T-helper 2 cell (primary cell): ENCODE measurements at regions not wholly inside any gene's neighbourhood (a gene's known extent, or its start where the extent isn't known, plus 50 kb on each side); places are given as distances from the start of the nearest gene placed in this dataset.
A peak's percentile ranks its signal among the peaks of the same experiment; 100 is the strongest.
"Not testable (repeated sequence)": the region's sequence is repeated elsewhere in the genome, so short reads cannot be mapped to it uniquely, and the experiment has no call there.

Experiments
- DNase-seq, 5 experiments: peaks; one replicate each; pipeline versions ENCODE4 v3.0.0 to v3.0.0-alpha.2; 2012 to 2022

DNA sequence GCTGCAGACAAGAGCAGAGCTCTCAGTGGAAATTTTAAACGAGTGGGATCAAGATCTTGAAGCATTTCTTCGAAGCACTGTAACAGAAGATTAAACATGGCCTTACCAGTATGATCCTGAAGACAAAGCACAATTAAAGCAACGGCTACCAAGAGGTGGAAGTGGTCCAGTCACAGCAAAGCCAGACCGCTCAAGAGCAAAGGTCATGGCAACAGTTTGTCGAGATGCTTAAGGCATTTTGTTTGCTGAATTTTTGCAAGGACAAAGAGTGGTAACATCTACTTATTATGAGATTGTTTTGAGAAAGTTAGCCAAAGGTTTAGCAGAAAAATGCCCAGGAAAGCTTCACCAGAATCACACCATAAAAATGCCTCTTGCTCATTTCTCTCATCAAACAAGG lies 153.4 kb upstream of the CARMIL1 start:
- DNase-seq = no peak

DNA sequence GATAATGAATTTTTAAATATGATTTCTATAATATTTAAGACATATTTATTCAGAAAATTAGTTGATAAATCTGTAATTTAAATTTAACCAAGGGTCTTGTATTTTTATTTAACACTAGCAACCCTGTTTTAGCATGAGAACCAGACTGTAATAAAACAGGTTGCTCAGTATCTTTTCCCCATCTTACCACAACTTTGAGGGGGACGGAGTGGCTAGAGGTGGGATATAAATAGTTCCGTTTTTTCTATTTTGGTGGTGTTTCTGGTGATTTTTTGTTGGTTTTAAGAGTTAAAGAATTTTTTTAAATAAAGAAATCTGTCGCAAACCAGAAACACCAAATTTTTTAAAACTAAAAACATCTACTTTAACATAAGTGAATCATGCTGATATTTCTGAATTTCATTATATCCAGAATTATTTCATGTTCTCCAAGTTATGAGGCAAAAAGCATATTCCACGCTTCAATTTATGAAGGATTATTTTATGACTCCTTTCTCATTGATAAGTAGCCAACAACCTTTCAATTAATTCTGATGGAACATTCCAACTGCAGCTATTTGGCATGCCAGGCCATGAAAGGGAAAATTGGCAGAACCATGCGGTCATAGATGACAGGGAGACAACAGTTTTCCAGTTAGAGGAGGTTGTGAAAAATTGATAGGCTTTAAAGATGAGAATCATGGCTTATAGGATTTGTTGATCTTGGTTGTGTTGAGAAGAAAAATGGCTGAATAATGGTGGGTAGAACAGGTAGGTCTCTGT lies 151.9 kb upstream of the CARMIL1 start:
- DNase-seq = no peak

DNA sequence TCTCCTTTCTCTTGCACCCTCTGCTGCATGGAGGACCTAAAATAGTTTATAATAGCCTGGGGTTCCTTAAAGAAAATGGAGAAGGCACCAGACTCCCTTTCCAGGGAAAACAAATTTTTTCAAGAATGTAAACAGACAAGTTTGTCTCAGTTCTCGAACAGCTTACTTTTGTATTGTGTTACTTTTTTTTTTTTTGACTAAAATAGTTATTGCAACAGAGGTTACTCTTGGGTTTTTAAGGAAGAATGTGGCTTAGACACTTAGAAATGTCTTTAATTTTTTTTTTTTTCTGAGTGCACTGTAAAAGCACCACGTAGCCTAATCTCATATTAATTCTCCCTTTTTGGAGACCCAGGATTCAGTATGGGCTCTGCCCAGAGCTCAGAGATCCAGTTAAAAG lies 148.7 kb upstream of the CARMIL1 start:
- DNase-seq = no peak

DNA sequence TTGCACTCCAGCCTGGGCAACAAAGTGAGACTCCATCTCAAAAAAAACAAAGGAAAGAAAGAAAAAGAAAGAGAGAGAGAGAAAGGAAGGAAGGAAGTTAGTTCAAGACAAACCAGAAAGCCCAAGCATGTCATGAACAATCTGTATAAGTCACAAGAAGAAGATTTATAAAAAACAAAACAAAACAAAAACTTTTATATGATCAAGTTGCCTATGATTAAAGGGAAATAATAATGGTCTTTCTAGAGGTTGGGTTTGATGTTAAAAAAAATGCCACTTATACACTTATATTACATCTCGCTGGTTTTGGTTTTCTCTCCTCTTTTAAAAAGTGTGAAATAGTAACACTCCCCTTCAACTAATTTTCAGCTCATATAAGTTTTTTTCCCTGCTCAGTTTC lies 146.2 kb upstream of the CARMIL1 start:
- DNase-seq = peak in 1 of 5 experiments; percentile 49

DNA sequence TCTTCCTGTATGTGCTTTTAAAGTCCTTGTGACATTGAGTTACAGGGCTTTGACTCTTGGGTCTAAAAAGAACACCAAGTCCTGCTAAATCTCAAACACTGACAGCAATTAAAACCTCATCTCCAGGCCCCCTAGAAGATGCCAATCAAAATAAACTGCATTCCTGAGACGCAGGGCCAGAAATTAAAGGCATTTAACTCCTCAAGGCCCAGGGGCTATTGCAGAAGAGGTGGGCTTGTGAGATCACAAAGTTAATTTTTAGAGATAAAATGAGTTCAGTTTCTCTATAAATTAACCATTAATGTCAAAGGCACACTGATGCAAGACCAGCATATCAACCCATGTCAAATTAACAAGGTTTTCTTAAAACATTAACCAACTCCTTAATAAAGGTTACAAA lies 145.6 kb upstream of the CARMIL1 start:
- no peak for DNase-seq

DNA sequence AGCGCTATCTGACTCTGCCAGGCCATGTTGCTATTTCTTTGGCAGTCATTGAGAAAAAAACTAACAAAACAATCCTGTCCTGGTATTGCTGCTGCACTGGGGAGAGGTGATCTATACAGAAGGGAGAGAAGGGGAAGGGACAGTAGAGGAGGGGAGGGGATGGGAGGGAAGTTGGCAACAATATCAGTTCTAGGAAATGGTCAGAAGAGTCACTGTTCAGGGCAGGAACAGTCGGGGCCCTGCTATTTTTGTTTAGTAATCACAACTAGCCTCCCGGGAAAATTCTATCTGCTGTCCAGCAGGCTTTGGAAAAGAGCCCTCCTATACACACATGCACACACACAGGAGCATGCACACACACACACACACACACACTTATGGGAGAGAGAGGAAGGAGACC lies 142.3 kb upstream of the CARMIL1 start:
- peak in 1 of 5 experiments; percentile 46 for DNase-seq

DNA sequence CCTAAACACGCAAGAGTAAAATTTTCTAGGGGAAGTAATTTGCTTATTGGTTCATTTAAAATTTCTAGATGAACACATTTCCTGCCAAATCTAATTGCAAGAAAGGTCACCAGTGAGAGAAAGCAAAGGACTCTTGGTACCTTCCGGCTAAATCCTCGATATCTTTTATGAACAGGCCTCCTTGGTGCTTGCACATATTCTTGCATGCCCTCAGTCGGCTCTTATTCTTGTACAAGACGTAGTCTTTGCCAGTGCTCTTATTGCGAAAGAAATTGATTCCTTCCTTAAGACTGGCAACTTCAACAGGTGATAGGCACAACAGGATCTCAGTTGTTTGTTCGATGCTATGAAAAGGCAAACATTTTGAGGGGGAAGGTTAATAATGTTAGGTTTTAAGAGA lies 141.7 kb upstream of the CARMIL1 start:
- DNase-seq = peak in 2 of 5 experiments; percentile 2 to 74

DNA sequence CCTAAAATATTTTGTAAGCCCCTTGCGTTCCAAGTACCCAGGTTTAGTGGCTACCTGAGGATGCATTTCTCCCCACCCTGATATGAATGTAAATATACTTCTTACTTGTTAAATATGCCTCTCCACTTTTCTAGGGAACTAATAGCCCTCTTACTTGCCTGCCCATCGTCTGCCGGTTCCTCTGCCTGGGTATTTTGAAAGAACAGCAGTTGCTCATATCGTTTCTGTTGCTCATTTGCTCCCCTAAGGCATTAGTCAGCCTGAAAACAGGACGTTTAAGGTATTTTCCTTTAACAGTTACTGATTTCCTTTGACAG lies 141.3 kb upstream of the CARMIL1 start:
- no peak for DNase-seq

DNA sequence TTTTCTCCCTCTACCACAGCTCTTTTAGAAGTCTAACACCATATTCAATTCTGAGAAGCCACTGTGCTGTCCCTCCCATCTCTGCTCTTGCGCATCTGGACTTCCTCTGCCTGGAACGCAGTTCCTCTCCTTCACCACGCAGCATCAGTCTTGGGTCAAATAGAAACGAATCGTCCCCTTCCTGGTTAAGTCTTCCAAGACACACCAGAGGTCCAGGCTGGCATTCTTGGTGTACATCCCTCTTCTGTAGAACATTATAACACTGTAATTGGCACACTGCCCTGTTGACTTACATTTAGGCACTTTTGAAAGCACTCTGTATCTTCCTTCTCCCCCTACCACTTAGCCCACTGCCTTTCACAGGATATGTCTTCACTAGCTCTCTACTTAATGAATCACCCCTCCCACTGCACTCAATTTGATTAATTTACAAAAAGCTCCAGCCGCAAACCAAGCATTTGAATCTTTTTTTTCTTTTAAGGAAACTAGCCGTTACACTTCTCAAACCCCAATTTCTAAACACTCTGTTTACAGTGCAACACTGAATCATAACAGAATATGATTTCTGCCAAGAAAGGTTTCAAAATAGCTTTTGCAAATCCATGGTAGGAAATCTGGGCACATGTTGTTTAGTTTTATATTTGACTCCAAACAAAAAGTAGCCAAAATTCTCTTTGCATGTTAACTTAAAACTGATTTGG lies 140.8 kb upstream of the CARMIL1 start:
- peak in 4 of 5 experiments; percentile 25 to 93 (median 54) for DNase-seq

DNA sequence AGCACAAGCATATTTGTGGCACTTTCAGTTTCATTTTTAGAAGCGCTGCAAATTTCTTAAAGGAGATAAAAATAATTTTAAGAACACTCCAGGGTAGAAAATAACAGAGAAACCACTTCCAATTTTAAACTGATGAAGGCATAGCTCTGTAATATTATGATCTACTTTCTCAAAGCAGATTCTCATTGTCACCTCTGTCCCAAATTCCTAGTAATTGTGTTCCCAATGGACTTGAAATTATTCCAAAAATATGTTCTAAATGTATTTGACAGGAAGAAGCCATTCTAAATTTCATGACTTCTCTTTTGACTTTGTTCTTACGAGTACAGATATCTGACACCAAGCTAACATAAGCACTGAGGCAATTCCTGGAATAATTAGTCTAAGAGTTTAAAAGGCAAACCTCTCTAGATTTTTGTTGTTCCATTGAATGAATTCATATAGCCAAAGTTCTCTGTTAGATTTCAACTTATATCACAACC lies 140.2 kb upstream of the CARMIL1 start:
- no peak for DNase-seq

DNA sequence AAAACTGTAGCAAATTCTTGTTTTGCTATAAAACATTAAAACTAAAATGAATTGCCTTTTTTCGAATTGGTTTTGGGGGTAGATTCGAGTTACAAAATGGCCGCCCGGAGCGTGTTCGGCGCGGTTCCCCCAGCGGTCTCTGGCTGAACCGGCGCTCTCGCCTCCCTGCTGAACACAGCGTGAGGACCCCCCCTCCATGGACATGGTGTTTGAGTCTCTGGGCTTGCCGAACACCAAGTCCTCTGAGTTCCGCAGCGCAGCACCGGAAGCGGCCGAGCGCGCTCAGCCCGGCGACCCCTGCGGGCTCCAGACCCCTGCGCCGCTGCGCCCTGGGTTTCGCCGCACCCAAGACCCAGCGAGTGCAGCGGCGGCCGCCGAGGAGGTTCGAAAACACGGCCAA lies 139.6 kb upstream of the CARMIL1 start:
- not testable (repeated sequence) for DNase-seq

DNA sequence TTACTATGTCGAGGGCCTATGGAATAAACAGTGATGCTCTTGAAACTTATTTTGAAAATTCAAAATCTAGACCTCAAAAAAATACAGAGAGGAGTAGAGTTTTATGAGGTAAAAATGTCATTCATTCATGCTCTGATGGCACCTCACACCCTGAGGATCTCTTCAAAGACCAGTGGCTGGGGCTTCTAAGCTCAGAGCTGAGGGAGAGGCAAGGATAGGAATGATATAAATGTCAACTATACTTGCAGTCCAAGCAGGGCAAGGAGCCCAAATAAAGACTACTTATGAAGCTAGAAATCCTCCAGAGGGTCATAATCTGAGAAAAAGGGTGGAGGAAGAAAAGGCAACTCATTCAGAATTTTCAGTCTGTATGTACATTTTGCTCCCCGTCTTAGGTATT lies 136.7 kb upstream of the CARMIL1 start:
- DNase-seq = no peak

DNA sequence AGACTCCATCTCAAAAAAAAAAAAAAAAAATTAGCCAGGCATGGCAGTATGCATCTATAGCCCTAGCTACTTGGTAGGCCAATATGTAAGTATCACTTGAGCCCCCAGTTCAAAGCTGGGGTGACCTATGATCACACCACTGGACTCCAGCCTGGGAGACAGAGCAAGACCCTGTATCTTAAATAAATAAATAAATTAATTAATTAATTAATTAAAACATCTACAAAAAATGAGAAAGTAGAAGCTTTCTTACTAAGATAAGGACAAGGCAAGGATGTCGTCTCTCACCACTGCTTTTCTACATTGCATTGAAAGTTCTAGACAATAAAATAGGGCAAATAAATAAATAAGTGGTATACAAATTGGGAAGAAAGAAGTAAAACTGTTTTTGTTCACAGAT lies 134.3 kb upstream of the CARMIL1 start:
- DNase-seq = no peak

DNA sequence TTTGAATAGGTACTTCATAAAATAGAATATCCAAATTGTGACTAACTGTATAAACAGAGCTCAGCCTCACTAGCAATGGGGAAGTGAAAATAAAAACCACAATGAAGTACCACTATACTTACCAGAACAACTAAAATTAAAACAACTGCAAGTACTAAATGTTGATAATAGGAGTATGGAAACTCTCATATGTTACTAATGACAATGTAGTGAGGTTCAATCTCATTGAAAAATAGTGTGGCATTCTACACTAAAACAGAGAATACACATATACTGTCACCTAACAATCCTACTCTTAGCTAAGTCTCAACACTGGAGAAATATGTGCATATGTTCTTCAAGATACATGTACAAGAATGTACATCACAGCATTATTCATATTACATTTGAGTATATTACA lies 132.0 kb upstream of the CARMIL1 start:
- no peak for DNase-seq

DNA sequence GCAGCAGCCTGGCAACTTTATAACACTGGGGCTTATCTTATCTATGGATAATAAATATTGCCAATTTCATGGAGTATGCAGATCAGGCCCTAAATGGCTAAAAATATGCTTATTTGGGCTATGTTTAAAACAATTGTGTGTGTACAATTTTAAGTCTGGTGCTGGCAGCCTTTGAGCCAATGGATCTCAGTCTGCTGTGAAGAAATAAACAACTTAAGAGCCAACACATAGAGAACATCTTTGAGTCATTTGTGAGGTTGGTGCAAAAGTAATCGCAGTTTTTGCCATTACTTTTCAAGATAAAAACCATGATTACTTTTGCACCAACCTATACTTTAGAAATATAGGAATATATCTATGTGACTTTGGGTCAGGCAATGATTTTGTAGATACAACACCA lies 129.1 kb upstream of the CARMIL1 start:
- DNase-seq = no peak

DNA sequence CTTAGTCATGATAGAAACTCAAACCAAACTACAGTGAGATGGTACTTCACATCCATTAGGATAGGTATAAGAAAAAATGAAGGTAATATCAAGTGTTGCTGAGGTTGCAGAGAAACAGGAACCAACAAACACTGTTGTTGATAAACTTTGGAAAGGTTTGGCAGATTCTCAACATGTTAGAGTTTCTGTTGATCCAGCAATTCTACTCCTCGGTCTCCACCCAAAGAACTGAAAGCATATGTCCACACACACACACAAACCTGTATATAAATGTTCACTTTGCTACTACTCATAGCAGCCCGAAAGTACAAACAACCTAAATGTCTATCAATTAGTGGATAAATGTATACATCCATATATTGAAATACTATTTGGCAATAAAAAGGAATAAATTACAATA lies 128.3 kb upstream of the CARMIL1 start:
- DNase-seq = no peak

DNA sequence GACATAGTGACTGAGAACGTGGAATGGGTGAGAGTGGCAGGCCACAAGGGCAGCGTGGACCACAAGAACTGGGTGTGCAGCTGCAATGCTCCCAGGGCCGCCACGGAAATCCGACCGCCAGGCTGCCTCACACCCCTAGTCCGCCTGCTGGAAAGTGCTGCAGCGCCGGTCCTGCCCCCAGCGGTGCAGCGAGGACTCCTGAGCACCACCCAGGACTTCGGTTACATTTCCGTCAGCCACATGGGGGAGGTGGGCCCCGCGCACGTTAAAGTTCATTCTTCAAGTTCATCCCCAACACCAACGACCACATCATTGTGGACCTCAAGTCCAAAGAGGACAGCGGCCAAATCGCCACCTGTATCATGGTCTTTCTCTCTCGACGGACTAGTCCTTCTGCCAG lies 126.1 kb upstream of the CARMIL1 start:
- no peak for DNase-seq

DNA sequence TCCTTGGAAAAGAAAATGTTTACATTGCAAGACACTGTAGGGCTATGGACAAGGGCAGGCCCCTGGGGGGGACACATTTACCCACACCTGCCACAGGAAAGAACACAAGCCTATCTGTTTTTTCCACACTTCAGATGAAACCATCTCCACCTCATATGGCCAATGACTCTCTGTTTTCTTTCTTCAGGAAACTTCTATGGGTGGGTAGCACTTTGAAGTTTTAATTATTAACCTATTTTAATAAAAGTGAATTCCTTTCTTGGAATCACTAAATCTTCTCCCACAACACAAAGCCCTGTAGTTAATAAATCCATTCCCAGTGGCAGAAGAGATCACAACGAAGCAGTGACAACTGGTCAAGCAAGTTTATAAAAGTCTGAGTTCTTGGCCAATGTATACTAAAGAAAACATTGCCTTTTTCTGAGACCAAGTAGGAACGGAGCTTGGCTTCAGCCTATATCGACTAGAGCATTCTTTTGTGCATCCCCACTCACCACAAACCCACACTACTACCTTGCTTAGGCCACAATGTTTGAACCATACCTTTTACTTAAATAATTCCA lies 125.1 kb upstream of the CARMIL1 start:
- DNase-seq = no peak

DNA sequence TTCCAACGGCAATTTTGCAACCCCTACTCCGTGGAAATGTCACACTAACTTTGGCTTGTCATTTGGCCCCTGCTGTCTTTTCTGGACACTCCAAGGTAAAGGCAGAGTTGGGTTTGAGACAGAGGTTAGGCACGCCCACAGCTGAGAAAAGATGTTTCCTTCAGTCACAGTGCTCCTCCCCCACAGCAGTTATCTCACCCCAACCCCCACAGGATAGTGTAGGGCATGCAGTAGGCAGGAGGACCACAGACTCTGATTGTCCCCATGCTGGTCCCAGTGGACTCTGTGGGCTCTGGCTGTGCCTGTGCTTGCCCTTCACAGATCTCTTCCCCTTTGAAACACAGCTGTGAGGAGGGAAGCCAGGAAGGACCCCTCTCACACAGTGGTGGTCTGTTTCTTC lies 124.0 kb upstream of the CARMIL1 start:
- no peak for DNase-seq

DNA sequence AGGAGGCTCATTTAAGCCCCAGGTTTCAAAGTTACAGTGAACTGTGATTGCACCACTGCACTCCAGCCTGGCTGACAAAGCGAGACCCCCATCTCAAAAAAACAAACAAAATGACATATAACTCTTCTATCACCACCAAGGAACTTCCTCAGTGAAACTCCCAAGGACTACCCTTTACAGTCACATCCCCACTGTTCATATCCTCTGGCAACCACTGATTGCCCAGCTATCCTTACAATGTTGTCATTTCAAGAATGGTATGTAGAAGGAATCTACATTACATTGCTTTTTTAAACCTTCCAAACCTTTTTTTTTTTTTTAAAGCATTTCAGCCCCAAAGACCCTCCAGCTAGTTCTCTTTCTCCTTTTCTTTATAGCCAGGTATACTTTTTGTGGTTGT lies 123.1 kb upstream of the CARMIL1 start:
- no peak for DNase-seq

DNA sequence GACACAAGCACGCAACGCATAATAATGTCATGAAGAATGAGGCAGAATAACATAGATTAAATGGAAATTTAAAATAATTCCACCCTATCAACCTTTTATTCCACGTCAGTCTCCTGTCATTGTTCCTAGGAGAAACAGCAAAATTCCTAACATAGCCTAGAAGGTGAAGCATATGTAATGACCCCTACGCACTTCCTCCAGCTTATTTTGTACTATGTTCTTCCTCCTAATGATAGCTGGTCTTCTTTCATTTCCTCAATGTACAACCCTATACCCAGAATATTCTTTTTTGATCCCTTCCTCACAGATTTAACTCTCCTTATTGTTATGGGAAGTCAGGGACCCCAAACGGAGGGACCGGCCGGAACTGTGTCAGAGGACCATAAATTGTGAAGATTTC lies 122.0 kb upstream of the CARMIL1 start:
- no peak for DNase-seq

DNA sequence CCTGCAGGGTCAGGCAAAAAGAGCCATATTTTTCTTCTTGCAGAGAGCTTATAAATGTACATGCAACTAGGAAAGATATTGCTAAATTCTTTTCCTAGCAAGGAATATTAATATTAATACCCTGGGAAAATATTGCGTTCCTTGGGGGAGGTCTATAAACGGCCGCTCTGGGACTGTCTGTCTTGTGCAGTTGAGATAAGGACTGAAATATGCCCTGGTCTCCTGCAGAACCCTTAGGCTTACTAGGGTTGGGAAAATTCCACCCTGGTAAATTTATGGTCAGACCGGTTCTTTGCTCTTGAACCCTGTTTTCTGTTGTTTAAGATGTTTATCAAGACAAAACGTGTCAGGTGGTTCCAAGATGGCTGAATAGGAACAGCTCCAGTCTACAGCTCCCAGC lies 121.3 kb upstream of the CARMIL1 start:
- no peak for DNase-seq

DNA sequence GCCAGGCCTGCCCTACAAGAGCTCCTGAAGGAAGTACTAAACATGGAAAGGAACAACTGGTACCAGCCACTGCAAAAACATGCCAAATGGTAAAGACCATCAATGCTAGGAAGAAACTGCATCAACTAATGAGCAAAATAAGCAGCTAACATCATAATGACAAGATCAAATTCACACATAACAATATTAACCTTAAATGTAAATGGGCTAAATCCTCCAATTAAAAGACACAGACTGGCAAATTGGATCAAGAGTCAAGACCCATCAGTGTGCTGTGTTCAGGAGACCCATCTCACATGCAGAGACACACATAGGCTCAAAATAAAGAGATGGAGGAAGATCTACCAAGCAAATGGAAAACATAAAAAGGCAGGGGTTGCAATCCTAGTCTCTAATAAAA lies 119.0 kb upstream of the CARMIL1 start:
- not testable (repeated sequence) for DNase-seq

DNA sequence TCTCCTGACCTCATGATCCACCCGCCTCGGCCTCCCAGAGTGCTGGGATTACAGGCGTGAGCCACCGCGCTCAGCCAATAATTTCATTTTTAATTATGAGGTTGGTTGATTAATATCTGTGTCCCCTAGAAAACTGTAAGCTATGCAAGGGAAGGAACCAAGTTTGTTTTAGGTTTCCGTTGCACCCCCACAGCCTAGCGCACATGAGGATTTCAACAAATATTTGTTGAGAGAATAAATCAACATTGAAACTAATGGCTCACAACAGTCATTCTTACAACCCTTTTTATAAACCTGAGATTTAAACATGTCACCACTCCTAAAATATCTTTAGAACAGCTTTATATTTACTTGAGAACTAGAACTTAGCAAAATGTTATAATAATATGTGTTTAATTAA lies 114.0 kb upstream of the CARMIL1 start:
- DNase-seq = no peak
